ENCODE measurements at regions not wholly inside any gene's neighbourhood (a gene's known extent, or its start where the extent isn't known, plus 50 kb on each side); places are given as distances from the start of the nearest gene placed in this dataset.

GRCh38 chr22:48954781-48955311 lies 872.8 kb downstream of the BRD1 start:
- no peak for TF ChIP-seq CTCF (IDR thresholded peaks at IDR 0.05)
- TF ChIP-seq POLR2AphosphoS5 (IDR thresholded peaks at IDR 0.05): no peak
- no peak for TF ChIP-seq POLR2A (IDR thresholded peaks at IDR 0.05)
- TF ChIP-seq EP300 (IDR thresholded peaks at IDR 0.05): no peak
